ENCODE measurements at regions not wholly inside any gene's neighbourhood (a gene's known extent, or its start where the extent isn't known, plus 50 kb on each side); places are given as distances from the start of the nearest gene placed in this dataset.

DNA sequence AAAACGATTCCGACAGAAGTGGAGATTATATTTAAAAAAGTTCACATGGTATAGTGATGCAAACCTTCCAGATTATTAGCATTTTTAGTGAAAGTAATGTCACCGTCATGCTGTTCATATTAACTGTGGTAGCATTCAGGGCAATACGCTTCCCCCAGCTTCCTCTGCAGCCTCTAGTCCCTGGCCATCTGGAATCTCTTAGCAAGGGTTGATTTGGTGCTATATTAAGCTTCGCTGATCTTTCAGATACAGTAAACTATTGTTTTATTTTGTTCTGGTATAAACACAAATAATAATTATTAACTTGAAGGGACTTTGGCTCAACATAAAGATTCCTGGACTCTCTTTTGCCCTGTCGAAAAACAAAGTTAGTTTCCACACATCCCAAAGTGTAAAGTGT lies 1080.5 kb upstream of the TENM3 start:
- no peak overlapping the region for H3K4me3 ChIP-seq (replicated peaks; ENCODE audit: insufficient read depth, low read length)
- no peak for TF ChIP-seq CTCF (IDR thresholded peaks at IDR 0.05; ENCODE audit: insufficient read depth, low read length)
- no peak for TF ChIP-seq SPI1 (IDR thresholded peaks at IDR 0.05; ENCODE audit: borderline replicate concordance, low read depth)
- no peak for DNase-seq (ENCODE audit: low read depth in 1 of 2, low spot score in 1 of 2)
- H3K27me3 ChIP-seq (ENCODE audit: insufficient read depth, poor library complexity, severe bottlenecking) = no peaks in the 10 kb centered on the region
- no peak overlapping the region for H3K27ac ChIP-seq (replicated peaks)

DNA sequence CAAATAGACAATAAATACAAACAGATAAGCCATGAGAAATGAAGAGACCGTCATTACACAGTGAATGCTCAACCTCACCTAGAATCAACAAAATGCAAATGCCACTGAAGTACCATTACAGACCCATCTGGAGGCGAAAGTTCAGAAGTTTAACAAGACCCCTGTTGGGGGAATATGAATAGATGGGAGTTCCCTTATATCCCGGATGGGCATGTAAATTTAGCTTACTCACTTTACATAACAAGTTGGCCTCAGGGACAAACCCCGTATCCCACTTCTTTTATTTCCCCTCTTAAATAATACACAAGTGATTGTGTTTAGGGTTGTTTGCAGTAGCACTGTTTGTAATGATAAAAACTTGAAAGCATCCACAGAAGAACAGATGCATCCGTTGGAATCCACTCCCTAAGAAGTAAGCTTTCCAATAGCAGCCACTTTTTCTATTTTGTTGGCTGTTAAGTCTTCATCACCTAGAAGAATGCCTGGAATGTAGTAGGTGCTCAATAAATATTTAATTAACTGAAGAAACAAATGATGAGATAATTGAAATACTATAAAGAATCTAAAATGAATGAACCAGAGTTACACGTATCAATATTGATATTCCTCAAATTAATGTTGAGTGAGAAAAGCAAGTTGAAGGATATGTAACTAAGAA lies 1076.3 kb upstream of the TENM3 start:
- no peak for TF ChIP-seq REST (IDR thresholded peaks at IDR 0.05; ENCODE audit: insufficient replicate concordance, low read depth)
- TF ChIP-seq CTCF (IDR thresholded peaks at IDR 0.05; ENCODE audit: insufficient read depth, low read length) = no peak
- no peak for DNase-seq (ENCODE audit: low read depth in 1 of 2, low spot score in 1 of 2)
- Histone ChIP-seq H3K27me3 (ENCODE audit: insufficient read depth, poor library complexity, severe bottlenecking) (no peaks in the 10 kb centered on the region), H3K4me3 (replicated peaks; ENCODE audit: insufficient read depth, low read length) (no peak overlapping the region), H3K27ac (replicated peaks) (no peak overlapping the region)

- no peak for DNase-seq (ENCODE audit: low read depth in 1 of 2, low spot score in 1 of 2)
- Histone ChIP-seq H3K27me3 (ENCODE audit: insufficient read depth, poor library complexity, severe bottlenecking) (no peaks in the 10 kb centered on the region), H3K4me3 (replicated peaks; ENCODE audit: insufficient read depth, low read length) (no peak overlapping the region), H3K27ac (replicated peaks) (no peak overlapping the region)
- no peak for TF ChIP-seq POLR2AphosphoS5 (IDR thresholded peaks at IDR 0.05; ENCODE audit: low read depth)
- TF ChIP-seq CTCF (IDR thresholded peaks at IDR 0.05; ENCODE audit: insufficient read depth, low read length) = no peak
- TF ChIP-seq GABPA (IDR thresholded peaks at IDR 0.05; ENCODE audit: low read depth) = no peak
- TF ChIP-seq REST (IDR thresholded peaks at IDR 0.05; ENCODE audit: insufficient replicate concordance, low read depth) = no peak
- no peak for TF ChIP-seq SPI1 (IDR thresholded peaks at IDR 0.05; ENCODE audit: borderline replicate concordance, low read depth)
Observed at GRCh38 chr4:181168011-181168805, 1075.0 kb upstream of the TENM3 start.

Data from HL-60 (cell line).